ENCODE measurements at regions not wholly inside any gene's neighbourhood (a gene's known extent, or its start where the extent isn't known, plus 50 kb on each side); places are given as distances from the start of the nearest gene placed in this dataset.
"Not testable (repeated sequence)": the region's sequence is repeated elsewhere in the genome, so short reads cannot be mapped to it uniquely, and the experiment has no call there.

DNA sequence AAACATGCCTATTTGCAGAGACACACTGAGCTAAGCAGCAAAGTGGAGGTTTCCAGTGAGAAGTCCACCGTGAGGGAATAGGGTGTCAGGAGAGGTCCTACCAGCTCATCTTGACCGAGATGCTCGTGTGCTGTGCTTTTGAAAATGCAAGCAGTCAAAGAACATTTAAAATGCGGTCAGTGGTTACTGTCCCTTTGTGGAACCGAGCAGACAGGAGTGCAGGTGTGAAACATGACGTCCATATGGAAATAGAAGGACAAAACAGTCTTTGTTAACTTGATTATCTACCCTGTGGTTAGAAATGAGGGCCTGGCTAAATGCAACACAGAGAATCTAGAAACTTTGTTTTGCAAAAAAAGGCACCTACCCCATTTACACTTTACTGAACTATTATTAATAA lies 473.3 kb downstream of the SPATA31A6 start:
- CTCF ChIA-PET; DNase-seq (ENCODE audit: low spot score); POLR2A ChIA-PET (ENCODE audit: low non-redundant PET); H3K4me3 ChIP-seq (ENCODE audit: low read depth, low read length, poor library complexity, severe bottlenecking); intact Hi-C loops (cut with micrococcal nuclease; ENCODE audit: unreplicated experiment); H3K27ac ChIP-seq (ENCODE audit: low read depth, low read length, poor library complexity, severe bottlenecking); H3K36me3 ChIP-seq (ENCODE audit: insufficient read depth, low read length, poor library complexity, severe bottlenecking); H3K27me3 ChIP-seq (replicated peaks; ENCODE audit: insufficient read depth, low read depth, low read length, poor library complexity); BruUV-seq (replicated peaks); H3K9me3 ChIP-seq (ENCODE audit: low read depth, low read length, poor library complexity, severe bottlenecking); H3K4me1 ChIP-seq (ENCODE audit: insufficient read depth, low read length, poor library complexity, severe bottlenecking): not testable (repeated sequence)

DNA sequence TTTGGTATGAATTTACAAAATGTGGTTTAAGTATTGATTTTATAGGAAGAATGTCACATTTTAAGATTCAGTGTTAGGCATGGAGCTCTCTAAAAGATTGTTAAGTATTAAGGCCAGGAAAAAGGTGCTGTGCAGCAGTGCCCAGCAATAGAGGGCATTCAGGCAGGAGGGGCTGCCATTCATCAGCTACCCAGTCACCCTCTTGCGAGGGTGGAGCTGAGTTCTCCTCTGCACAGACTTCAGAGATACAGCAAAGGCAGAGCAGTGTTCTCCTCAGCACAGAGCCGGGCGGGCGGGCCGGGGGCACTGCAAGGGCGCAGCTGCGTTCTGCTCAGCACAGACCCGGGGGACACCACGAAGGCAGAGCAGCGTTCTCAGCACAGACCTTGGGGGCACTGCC lies 474.0 kb downstream of the SPATA31A6 start:
- CTCF ChIA-PET; H3K4me3 ChIP-seq (ENCODE audit: low read depth, low read length, poor library complexity, severe bottlenecking); intact Hi-C loops (cut with micrococcal nuclease; ENCODE audit: unreplicated experiment); H3K9me3 ChIP-seq (ENCODE audit: low read depth, low read length, poor library complexity, severe bottlenecking); H3K27ac ChIP-seq (ENCODE audit: low read depth, low read length, poor library complexity, severe bottlenecking); POLR2A ChIA-PET (ENCODE audit: low non-redundant PET); H3K4me1 ChIP-seq (ENCODE audit: insufficient read depth, low read length, poor library complexity, severe bottlenecking); H3K27me3 ChIP-seq (replicated peaks; ENCODE audit: insufficient read depth, low read depth, low read length, poor library complexity); H3K36me3 ChIP-seq (ENCODE audit: insufficient read depth, low read length, poor library complexity, severe bottlenecking); DNase-seq (ENCODE audit: low spot score); BruUV-seq (replicated peaks): not testable (repeated sequence)

DNA sequence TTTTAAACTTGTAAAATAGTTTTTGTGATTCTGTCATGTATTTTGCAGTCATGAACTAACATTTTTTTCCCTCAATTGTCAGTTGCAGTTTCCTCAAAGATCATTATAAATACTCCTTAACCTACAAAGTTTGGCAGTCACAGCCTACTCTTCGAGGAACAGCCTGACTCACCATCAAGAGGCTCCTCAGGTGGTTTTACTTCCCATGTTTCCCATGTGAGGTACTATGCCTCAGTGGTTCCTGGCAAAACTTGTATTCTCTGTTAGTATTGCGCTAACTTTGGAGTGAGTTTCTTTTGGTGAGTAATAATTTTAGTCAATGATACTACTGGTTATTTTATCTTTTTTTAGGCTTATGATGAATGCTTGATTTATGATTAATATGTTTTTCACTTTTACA lies 513.7 kb downstream of the SPATA31A6 start:
- DNase-seq (ENCODE audit: low spot score); H3K4me1 ChIP-seq (ENCODE audit: insufficient read depth, low read length, poor library complexity, severe bottlenecking); CTCF ChIA-PET; H3K9me3 ChIP-seq (ENCODE audit: low read depth, low read length, poor library complexity, severe bottlenecking); H3K36me3 ChIP-seq (ENCODE audit: insufficient read depth, low read length, poor library complexity, severe bottlenecking); BruUV-seq (replicated peaks); H3K4me3 ChIP-seq (ENCODE audit: low read depth, low read length, poor library complexity, severe bottlenecking); H3K27ac ChIP-seq (ENCODE audit: low read depth, low read length, poor library complexity, severe bottlenecking); H3K27me3 ChIP-seq (replicated peaks; ENCODE audit: insufficient read depth, low read depth, low read length, poor library complexity); POLR2A ChIA-PET (ENCODE audit: low non-redundant PET); intact Hi-C loops (cut with micrococcal nuclease; ENCODE audit: unreplicated experiment): not testable (repeated sequence)

DNA sequence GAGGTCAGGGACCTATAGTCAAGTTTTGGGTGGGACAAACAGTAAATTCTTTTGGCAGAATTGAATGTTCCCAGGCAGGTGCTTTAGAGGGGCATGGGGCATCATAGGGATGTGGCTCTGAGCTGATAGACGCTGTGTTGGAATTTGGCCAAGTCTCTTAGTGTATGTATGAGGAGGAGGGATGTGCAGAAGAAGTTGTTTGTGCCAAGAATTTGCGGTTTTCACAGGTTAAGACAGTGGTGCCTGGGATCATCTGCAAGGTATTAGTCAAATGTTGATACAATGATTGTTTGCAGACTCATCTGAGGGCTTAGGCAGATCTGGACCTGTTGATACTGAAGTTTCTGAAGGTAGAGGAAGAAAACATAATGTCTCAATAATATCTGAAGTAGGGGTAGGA lies 519.4 kb downstream of the SPATA31A6 start:
- POLR2A ChIA-PET (ENCODE audit: low non-redundant PET); H3K27me3 ChIP-seq (replicated peaks; ENCODE audit: insufficient read depth, low read depth, low read length, poor library complexity); H3K4me1 ChIP-seq (ENCODE audit: insufficient read depth, low read length, poor library complexity, severe bottlenecking); H3K36me3 ChIP-seq (ENCODE audit: insufficient read depth, low read length, poor library complexity, severe bottlenecking); CTCF ChIA-PET; H3K9me3 ChIP-seq (ENCODE audit: low read depth, low read length, poor library complexity, severe bottlenecking); H3K4me3 ChIP-seq (ENCODE audit: low read depth, low read length, poor library complexity, severe bottlenecking); DNase-seq (ENCODE audit: low spot score); intact Hi-C loops (cut with micrococcal nuclease; ENCODE audit: unreplicated experiment); H3K27ac ChIP-seq (ENCODE audit: low read depth, low read length, poor library complexity, severe bottlenecking); BruUV-seq (replicated peaks): not testable (repeated sequence)

DNA sequence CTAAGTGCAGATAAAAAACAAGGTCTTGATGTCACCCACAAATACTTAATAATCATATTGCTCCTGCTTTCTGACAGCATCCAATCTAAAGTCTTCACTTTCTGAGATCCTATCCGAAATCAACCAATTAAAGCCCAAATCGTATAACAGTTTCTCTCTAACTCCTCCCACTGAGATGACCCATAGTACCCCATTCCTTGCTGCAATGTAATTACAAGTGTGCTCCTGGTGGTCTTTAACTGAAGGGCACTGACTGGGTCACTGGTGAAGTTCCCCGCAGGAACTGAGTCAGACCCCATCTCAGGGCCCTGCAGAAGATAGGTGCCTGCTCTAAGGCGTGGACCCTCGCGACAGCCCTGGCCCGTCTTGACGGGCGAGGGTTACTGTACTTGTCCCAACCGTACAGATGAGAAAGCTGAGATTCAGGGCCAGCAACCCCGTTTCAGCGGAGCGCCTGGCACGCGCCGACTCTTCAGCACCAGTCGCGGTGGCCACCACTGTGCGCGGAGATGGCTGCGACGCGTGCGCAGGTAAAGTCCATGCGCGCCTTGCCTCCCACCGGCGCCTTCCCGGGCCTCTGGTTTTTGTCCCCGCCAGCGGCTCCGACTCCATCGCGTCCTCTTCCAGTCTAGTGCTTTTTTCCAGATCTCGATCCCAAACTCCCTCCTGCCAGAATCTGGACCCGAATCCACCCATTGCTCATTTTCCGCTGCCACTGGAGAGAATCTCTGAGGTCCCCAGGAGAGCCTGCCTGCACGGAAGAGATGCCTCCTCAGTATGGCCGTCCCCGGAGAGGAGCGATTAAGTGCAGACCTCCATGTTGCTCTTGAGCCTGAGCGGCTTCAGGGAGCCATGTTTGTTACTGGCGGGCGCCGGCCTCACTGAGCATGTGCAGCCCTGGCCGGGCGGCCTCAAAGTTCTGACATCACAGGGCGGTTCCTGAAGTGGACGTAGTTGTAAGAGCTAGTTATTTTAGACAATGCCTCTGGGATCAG lies 541.7 kb downstream of the SPATA31A6 start:
- not testable (repeated sequence) for H3K4me3 ChIP-seq (ENCODE audit: low read depth, low read length, poor library complexity, severe bottlenecking)

More for the DNA sequence above, 541.7 kb downstream of the SPATA31A6 start:
- H3K4me1 ChIP-seq (ENCODE audit: insufficient read depth, low read length, poor library complexity, severe bottlenecking); H3K27me3 ChIP-seq (replicated peaks; ENCODE audit: insufficient read depth, low read depth, low read length, poor library complexity); POLR2A ChIA-PET (ENCODE audit: low non-redundant PET); BruUV-seq (replicated peaks); H3K27ac ChIP-seq (ENCODE audit: low read depth, low read length, poor library complexity, severe bottlenecking); intact Hi-C loops (cut with micrococcal nuclease; ENCODE audit: unreplicated experiment); H3K36me3 ChIP-seq (ENCODE audit: insufficient read depth, low read length, poor library complexity, severe bottlenecking); CTCF ChIA-PET; H3K9me3 ChIP-seq (ENCODE audit: low read depth, low read length, poor library complexity, severe bottlenecking); DNase-seq (ENCODE audit: low spot score): not testable (repeated sequence)
